H9 (cell line): ENCODE measurements at regions not wholly inside any gene's neighbourhood (a gene's known extent, or its start where the extent isn't known, plus 50 kb on each side); places are given as distances from the start of the nearest gene placed in this dataset.

ENCODE experiments used
- DNase-seq: peaks from one replicate; pipeline ENCODE4 v3.0.0-alpha.2; 2017
- H2AFZ ChIP-seq: one replicate; pipeline ENCODE4 v1.6.1; 2013; ENCODE audit warnings: mild to moderate bottlenecking, low read length, control low read depth, moderate library complexity
- H2AK5ac ChIP-seq: 2 replicates; pipeline ENCODE4 v1.6.1; 2013; ENCODE audit warnings: low read length, control low read depth, mixed read lengths; ENCODE audit not compliant: insufficient read length
- H2BK120ac ChIP-seq: one replicate; pipeline ENCODE4 v1.6.1; 2013; ENCODE audit warnings: low read depth, mild to moderate bottlenecking, low read length, control low read depth, inconsistent platforms; ENCODE audit not compliant: poor library complexity, severe bottlenecking
- H2BK12ac ChIP-seq: 2 replicates; pipeline ENCODE4 v1.6.1; 2013; ENCODE audit warnings: low read length, control low read depth, mixed read lengths, low read depth; ENCODE audit not compliant: insufficient read length
- H2BK15ac ChIP-seq: 2 replicates; pipeline ENCODE4 v1.6.1; 2013; ENCODE audit warnings: low read depth, low read length, control low read depth
- H2BK20ac ChIP-seq: one replicate; pipeline ENCODE4 v1.6.1; 2013; ENCODE audit warnings: low read depth, mild to moderate bottlenecking, low read length, control low read depth, inconsistent platforms; ENCODE audit not compliant: poor library complexity, severe bottlenecking
- H2BK5ac ChIP-seq: 2 replicates; pipeline ENCODE4 v1.6.1; 2013; ENCODE audit warnings: low read length, control low read depth, mixed read lengths; ENCODE audit not compliant: insufficient read length
- H3K14ac ChIP-seq: 2 replicates; pipeline ENCODE4 v1.6.1; 2013; ENCODE audit warnings: low read length, control low read depth; ENCODE audit not compliant: insufficient read depth
- H3K18ac ChIP-seq: 2 replicates; pipeline ENCODE4 v1.6.1; 2013; ENCODE audit warnings: low read depth, mild to moderate bottlenecking, mixed read lengths, low read length, control low read depth; ENCODE audit not compliant: insufficient read length
- H3K23ac ChIP-seq: 2 replicates; pipeline ENCODE4 v1.6.1; 2013; ENCODE audit warnings: low read length, control low read depth, mixed read lengths, low read depth; ENCODE audit not compliant: insufficient read length
- H3K23me2 ChIP-seq: 2 replicates; pipeline ENCODE4 v1.6.1; 2013; ENCODE audit warnings: low read depth, mild to moderate bottlenecking, mixed read lengths, low read length, control low read depth; ENCODE audit not compliant: insufficient read length, poor library complexity, severe bottlenecking
- H3K27ac ChIP-seq: 2 replicates; pipeline ENCODE4 v1.5.1; 2013; ENCODE audit warnings: low read length, control low read depth, mixed read lengths, low read depth; ENCODE audit not compliant: insufficient read length
- H3K27me3 ChIP-seq: 2 replicates; pipeline ENCODE4 v1.6.1; 2013; ENCODE audit warnings: low read length, control low read depth, inconsistent platforms; ENCODE audit not compliant: insufficient read depth
- H3K4ac ChIP-seq: 2 replicates; pipeline ENCODE4 v1.6.1; 2013; ENCODE audit warnings: low read depth, mild to moderate bottlenecking, control low read depth, inconsistent platforms, low read length, moderate library complexity
- H3K4me1 ChIP-seq: 2 replicates; pipeline ENCODE4 v1.6.1; 2013; ENCODE audit warnings: low read length, control low read depth, inconsistent platforms; ENCODE audit not compliant: insufficient read depth
- H3K4me2 ChIP-seq: 2 replicates; pipeline ENCODE4 v1.6.1; 2013; ENCODE audit warnings: low read length, control low read depth, mixed read lengths; ENCODE audit not compliant: insufficient read length, insufficient read depth
- H3K56ac ChIP-seq: 2 replicates; pipeline ENCODE4 v1.6.1; 2013; ENCODE audit warnings: low read depth, mild to moderate bottlenecking, mixed read lengths, low read length, control low read depth; ENCODE audit not compliant: insufficient read length
- H3K79me1 ChIP-seq: 2 replicates; pipeline ENCODE4 v1.6.1; 2013; ENCODE audit warnings: low read depth, mild to moderate bottlenecking, moderate library complexity, low read length, control low read depth, inconsistent platforms; ENCODE audit not compliant: insufficient read depth, poor library complexity, severe bottlenecking
- H3K79me2 ChIP-seq: 2 replicates; pipeline ENCODE4 v1.6.1; 2013; ENCODE audit warnings: low read length, control low read depth, inconsistent platforms; ENCODE audit not compliant: insufficient read depth
- H3K9ac ChIP-seq: 2 replicates; pipeline ENCODE4 v1.6.1; 2013; ENCODE audit warnings: low read length, control low read depth, mixed read lengths; ENCODE audit not compliant: insufficient read length; ENCODE audit errors: extremely low read depth
- H3K9me3 ChIP-seq: one replicate; pipeline ENCODE4 v1.6.1; 2013; ENCODE audit warnings: low read depth, low read length, inconsistent platforms; ENCODE audit not compliant: control insufficient read depth
- H3T11ph ChIP-seq: one replicate; pipeline ENCODE4 v1.6.1; 2013; ENCODE audit warnings: mild to moderate bottlenecking, low read length, control low read depth, inconsistent platforms
- H4K20me1 ChIP-seq: one replicate; pipeline ENCODE4 v1.6.1; 2013; ENCODE audit not compliant: control insufficient read depth, insufficient read length, insufficient read depth
- H4K5ac ChIP-seq: 2 replicates; pipeline ENCODE4 v1.6.1; 2013; ENCODE audit warnings: low read depth, mild to moderate bottlenecking, mixed read lengths, low read length, control low read depth; ENCODE audit not compliant: insufficient read length
- H4K8ac ChIP-seq: replicated peaks from 2 replicates; pipeline ENCODE4 v1.6.1; 2013; ENCODE audit warnings: low read length, control low read depth, mixed read lengths, low read depth; ENCODE audit not compliant: insufficient read length
- H4K91ac ChIP-seq: 2 replicates; pipeline ENCODE4 v1.6.1; 2013; ENCODE audit warnings: low read depth, mild to moderate bottlenecking, moderate library complexity, mixed read lengths, low read length, control low read depth; ENCODE audit not compliant: insufficient read length
- H3K27ac Mint-ChIP-seq, 3 experiments: 2 replicates in 2 of 3; 3 replicates in 1 of 3; pipeline ENCODE4 v1.8.0; 2020 to 2021; ENCODE audit warnings: mixed read lengths in 3 of 3, mild to moderate bottlenecking in 1 of 3, moderate library complexity in 1 of 3
- H3K27me3 Mint-ChIP-seq: 2 replicates; pipeline ENCODE4 v1.8.0; 2021; ENCODE audit warnings: low read depth, mild to moderate bottlenecking, moderate library complexity, mixed read lengths
- H3K36me3 Mint-ChIP-seq, 3 experiments: 2 replicates in 2 of 3; 3 replicates in 1 of 3; pipeline ENCODE4 v1.8.0; 2020 to 2021; ENCODE audit warnings: low read depth in 3 of 3, mixed read lengths in 3 of 3; ENCODE audit not compliant: insufficient read depth in 1 of 3
- H3K4me1 Mint-ChIP-seq, 2 experiments: 2 replicates each; pipeline ENCODE4 v1.8.0; 2020; ENCODE audit warnings: mixed read lengths in 2 of 2
- H3K4me3 Mint-ChIP-seq, 2 experiments: 2 replicates in 1 of 2; 3 replicates in 1 of 2; pipeline ENCODE4 v1.8.0; 2020 to 2021; ENCODE audit warnings: mild to moderate bottlenecking in 2 of 2, mixed read lengths in 2 of 2, moderate library complexity in 1 of 2
- H3K9me3 Mint-ChIP-seq, 2 experiments: 2 replicates in 1 of 2; 3 replicates in 1 of 2; pipeline ENCODE4 v1.8.0; 2020; ENCODE audit warnings: mild to moderate bottlenecking in 2 of 2, mixed read lengths in 2 of 2, moderate library complexity in 1 of 2
- CTCF ChIP-seq: fragments of 200-600 bp; sonication (generic); conservative IDR thresholded peaks from 3 replicates; pipeline ENCODE4 v1.8.0; 2021; ENCODE audit warnings: antibody characterized with exemption, mild to moderate bottlenecking
- WGBS: extraction: QIAGEN DNeasy Blood & Tissue Kit; methylation state at CpG from one replicate; pipeline ENCODE4 v1.1.7; 2013; ENCODE audit warnings: missing lambda C conversion rate, low lambda C conversion rate, mixed read lengths; ENCODE audit not compliant: insufficient read length; ENCODE audit errors: extremely low coverage; 5-methylcytosine and 5-hydroxymethylcytosine counted together

DNA sequence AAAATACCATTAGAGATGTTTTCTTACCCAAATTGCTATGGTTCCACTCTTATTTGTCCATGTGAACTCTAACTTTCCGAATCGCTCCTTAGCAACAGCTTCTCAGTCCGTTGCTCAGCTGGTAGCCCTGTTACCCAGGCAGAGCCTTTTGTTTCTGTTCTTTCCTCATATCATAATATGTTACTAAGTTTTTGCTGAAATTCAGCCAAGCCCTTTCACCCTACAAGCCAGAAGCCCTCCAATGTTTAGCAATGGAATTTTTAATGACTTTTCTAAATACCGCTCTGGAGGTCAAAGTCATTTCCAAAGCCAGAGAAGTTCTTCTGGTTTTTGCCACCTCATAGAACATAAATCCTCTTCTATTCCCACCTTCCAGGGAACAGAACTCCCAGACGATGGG, 1029.5 kb downstream of the C4orf33 start:
- Histone ChIP-seq H3K4me2 (no peak overlapping the region), H4K5ac (no peak overlapping the region), H2AFZ (no peak overlapping the region), H2BK20ac (no peak overlapping the region), H2BK12ac (no peak overlapping the region), H2AK5ac (no peak overlapping the region), H4K20me1 (no peaks in the 10 kb centered on the region), H3K4me1 (no peaks in the 10 kb centered on the region), H3T11ph (no peak overlapping the region), H3K56ac (no peak overlapping the region), H3K79me2 (no peaks in the 10 kb centered on the region), H3K79me1 (no peaks in the 10 kb centered on the region), H3K14ac (no peak overlapping the region), H3K9ac (no peak overlapping the region), H3K9me3 (no peaks in the 10 kb centered on the region), H2BK120ac (no peak overlapping the region), H4K91ac (no peak overlapping the region), H3K23me2 (no peaks in the 10 kb centered on the region), H3K27ac (no peak overlapping the region), H4K8ac (no peak overlapping the region), H3K18ac (no peak overlapping the region), H3K4ac (no peak overlapping the region), H2BK15ac (no peak overlapping the region), H2BK5ac (no peak overlapping the region), H3K27me3 (no peaks in the 10 kb centered on the region), H3K23ac (no peak overlapping the region)
- Mint-ChIP-seq H3K27me3 (no peaks in the 10 kb centered on the region), H3K4me1 (peaks cover 0 to 5% of the 10 kb centered on the region in 2 experiments; a peak in 2 of 4 replicates), H3K36me3 (peaks cover 4 to 19% (median 5%) of the 10 kb centered on the region in 3 experiments; a peak in 6 of 7 replicates), H3K4me3 (no peak overlapping the region), H3K9me3 (peaks cover 4 to 11% of the 10 kb centered on the region in 2 experiments; a peak in 4 of 5 replicates), H3K27ac (no peak overlapping the region)
- TF ChIP-seq CTCF: no peak
- DNase-seq: no peak
- no CpG with 5 or more reads among the region's 5 CpGs for WGBS
